CD4-positive, alpha-beta T cell treated with Interleukin-2 at 100 ng/mL for 4 hours (primary cell): ENCODE measurements at regions not wholly inside any gene's neighbourhood (a gene's known extent, or its start where the extent isn't known, plus 50 kb on each side); places are given as distances from the start of the nearest gene placed in this dataset.
A peak's percentile ranks its signal among the peaks of the same experiment; 100 is the strongest.
"Not testable (repeated sequence)": the region's sequence is repeated elsewhere in the genome, so short reads cannot be mapped to it uniquely, and the experiment has no call there.

Source experiments
- DNase-seq: peaks from one replicate; pipeline ENCODE4 v3.0.0-alpha.2; 2020; ENCODE audit warnings: low spot score

GRCh38 chr17:20735796-20736195, 156.3 kb downstream of the CDRT15L2 start:
- DNase-seq: no peak

GRCh38 chr17:20737636-20738035, 158.1 kb downstream of the CDRT15L2 start:
- not testable (repeated sequence) for DNase-seq

GRCh38 chr17:20771104-20771503, 191.6 kb downstream of the CDRT15L2 start:
- DNase-seq: no peak

- DNase-seq: no peak
Observed at GRCh38 chr17:20774472-20775135, 195.1 kb downstream of the CDRT15L2 start.

DNA sequence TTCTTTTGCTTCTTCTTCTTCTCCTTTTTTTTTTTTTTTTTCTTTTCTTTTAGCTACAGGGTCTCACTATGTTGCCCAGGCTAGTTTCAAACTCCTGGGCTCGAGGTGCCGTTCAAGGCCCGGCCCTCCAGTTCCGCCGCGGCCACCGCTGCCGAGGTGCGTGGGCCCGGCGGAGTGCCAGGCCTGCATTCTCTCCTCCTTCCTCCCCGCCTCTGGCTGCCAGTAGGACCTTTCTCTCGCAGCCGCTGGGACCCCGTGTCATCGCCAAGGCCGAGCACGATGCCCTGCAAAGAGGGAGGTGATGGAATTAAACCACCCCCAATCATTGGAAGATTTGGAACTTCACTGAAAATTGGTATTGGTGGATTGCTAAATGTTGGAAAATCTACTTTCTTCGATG, 195.8 kb downstream of the CDRT15L2 start:
- DNase-seq: no peak

DNA sequence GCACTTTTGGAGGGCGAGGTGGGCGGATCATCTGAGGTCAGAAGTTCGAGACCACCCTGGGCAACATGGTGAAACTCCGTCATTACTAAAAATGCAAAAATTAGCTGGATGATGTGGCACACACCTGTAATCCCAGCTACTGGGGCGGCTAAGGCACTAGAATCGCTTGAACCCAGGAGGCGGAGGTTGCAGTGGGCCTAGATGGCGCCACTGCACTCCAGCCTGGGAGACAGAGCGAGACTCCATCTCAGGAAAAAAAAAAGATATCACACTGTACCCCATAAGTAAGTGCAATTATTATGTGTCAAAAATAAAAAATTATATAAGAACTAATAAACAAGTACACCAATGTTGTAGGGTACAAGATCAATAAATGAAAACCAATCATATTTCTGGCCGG, 200.0 kb downstream of the CDRT15L2 start:
- no peak for DNase-seq

DNA sequence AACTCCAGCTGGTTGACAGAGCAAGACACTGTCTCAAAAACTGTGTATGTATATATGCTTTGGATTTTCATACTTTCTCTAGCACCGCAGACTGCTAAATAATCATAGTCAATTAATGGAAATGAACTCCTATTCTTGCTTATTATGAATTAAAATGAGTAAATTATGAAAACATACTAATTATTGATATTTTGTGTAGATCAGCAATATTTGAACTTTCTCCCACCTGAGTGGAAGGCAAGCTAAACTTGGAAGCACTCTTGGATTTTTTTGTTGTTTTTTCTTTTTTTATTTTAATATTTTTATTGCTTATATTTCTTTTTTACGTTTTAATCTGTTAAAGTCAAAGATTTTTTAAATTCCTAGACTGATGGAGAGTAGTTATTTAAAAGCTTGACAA, 201.7 kb downstream of the CDRT15L2 start:
- no peak for DNase-seq

- not testable (repeated sequence) for DNase-seq
Observed at GRCh38 chr17:20781869-20782268, 202.3 kb downstream of the CDRT15L2 start.

DNA sequence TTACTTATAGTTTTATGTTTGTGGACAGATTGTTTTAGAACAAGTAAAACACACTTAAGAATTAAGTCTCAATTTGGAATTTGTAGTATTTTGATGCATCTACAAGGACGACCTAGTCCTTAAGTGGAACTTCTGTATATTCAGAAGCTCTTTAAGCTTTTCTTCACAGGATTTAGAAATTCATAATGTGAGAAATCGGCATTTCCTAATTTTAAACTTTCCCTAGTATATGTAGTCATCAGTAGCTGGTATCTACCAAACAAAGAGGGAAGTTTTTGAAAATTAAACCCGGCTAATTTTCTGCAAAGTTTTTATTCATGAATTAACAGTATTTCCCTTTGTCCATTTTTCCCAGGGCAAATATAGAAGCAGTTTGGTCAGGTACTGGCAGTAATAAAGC, 203.6 kb downstream of the CDRT15L2 start:
- DNase-seq: no peak

- no peak for DNase-seq
Observed at GRCh38 chr17:20784100-20784665, 204.7 kb downstream of the CDRT15L2 start.

DNA sequence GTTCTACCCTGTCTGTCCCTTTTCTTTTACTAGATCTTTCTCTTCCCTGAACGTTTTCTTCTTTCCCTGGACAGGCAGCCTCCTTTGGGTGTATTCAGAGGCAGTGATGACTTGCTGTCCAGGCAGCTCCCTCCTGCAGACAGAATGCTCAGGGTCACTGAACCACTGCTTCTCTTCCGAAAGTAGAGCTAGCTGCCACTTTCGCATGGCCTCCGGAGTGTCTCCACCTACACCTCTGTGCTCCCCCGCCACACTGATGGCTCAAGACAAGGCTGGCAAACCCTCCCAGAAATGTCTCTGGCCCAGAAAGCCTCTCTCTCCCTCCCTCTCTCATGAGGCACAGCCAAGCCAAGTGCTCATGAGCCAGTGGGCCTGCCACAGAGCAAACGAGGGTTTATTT, 207.8 kb downstream of the CDRT15L2 start:
- no peak for DNase-seq

DNA sequence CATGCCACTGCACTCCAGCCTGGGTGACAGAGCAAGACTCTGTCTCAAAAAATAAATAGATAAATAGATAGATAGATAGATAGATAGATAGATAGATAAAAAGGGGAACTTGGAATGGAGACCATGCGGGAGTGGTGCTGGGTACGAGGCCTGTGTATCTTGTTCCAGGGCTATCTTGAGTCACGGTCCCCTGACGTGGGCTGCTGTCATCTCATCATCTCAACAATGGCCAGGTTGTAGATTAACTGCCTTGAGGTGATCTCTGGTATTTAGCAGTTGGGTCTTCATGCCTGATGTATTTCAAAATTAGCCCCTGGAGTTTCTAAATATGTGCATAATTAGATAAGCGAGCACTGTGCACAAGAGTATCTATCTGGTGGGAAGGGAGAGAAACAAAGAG, 212.1 kb downstream of the CDRT15L2 start:
- no peak for DNase-seq

- not testable (repeated sequence) for DNase-seq
Observed at GRCh38 chr17:20794532-20794931, 215.0 kb downstream of the CDRT15L2 start.

- peak; percentile 15 for DNase-seq
Observed at GRCh38 chr17:20797292-20797691, 217.8 kb downstream of the CDRT15L2 start.

DNA sequence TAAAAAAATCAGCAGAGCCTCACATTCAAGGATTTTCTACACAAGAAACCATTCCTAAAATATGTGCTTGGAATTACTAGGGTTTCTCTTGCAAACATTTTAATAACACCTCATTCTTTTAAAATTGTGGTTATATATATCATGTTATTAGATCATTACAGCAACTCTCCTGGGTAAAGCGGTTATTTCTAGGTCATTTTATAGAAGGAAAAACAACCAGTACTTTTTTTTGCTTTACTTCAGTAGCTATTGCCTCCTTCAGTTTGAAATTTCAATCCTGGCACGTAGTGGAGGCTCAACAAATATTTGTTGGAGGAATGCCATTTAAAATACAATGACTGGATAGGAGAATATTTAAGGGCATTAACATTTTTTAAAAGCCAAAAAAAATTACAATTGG, 220.6 kb downstream of the CDRT15L2 start:
- DNase-seq: no peak

DNA sequence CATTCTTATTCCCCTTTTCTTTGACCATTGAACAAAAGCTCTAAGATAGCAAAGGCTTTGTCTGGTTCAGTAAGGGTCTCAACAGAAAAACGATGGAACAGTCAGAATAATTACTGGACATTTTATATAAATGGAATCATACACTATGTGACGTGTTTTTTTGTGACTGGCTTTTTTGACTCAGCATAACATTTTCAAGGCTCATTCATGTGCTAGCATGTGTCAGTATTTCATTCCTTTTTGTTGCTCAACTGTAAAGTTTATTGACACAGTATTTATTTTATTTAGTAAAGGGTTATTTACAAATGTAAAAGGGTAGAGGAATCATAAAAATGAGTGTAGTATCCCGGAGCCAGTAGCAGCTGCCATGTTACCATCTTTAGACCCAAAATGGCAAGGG, 226.2 kb downstream of the CDRT15L2 start:
- no peak for DNase-seq

DNA sequence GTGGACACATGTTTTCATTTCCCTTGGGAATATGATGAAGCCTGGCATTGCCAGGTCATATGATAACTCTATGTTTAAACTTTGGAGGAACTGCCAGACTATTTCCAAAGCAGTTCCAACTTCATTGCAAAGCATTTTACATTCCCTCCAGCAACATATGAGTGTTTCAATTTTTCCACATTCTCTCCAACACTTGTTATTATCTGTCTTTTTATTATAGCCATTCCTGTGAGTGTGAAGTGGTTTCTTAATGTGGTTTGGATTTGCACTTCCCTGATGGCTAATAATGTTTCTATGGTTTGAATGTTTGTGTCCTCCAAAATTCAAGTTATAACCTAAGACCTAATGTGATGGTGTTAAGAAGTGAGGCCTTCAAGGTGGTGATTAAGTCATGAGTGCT, 228.0 kb downstream of the CDRT15L2 start:
- DNase-seq: not testable (repeated sequence)

DNA sequence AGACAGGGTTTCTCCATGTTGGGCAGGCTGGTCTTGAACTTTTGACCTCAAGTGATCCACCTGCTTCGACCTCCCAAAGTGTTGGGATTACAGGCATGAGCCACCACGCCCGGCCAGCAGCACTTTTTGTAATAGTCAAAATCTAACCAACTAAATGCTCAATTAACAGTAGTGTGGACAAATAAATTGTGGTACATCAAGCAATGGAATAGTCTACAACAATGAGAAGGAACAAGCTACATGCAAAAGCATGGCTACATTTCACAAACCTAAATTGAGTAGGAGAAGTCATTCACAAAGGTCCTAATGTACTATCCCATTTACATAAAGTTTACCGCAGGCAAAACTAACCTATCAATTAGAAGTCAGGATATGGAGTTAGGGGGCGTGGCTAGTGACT, 227.4 kb downstream of the USP22 start:
- not testable (repeated sequence) for DNase-seq

GRCh38 chr17:20823905-20824304, 218.9 kb downstream of the USP22 start:
- no peak for DNase-seq

DNA sequence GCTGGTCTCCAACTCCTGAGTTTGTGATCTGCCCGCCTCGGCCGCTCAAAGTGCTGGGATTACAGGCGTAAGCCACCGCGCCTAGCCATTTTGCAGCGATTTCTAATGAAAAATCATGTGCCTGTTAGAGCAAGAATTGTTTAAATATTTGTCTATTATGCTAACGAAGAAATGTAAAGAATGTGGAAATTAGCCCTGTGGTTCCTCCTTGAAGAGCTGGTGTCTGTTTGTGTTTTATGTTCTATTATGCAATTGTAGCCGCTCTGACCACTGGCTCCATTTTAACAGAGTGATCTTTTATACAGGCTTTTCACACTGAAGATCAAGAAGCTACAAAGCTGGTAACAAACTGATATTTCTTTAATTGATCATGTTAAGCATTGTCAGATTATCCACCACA, 217.3 kb downstream of the USP22 start:
- DNase-seq: no peak

DNA sequence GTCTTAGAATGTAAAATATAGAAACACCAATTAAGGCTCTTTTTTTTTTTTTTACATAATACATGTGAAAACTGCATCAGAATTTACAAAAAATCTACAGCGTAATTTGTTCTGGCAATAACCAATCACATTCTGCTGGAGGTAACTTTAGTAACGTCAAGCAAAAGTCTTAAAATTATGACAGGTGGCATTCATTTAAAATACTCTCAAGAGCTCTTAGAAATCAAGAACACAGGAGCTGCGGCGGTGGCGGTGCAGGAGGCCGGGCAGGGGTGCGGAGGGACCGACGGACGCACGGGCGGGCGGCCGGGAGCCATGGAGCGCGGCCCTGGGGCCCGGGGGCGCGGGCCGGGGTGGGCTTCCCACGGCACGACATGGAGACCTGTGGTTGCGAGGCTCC, 202.4 kb downstream of the USP22 start:
- not testable (repeated sequence) for DNase-seq

- not testable (repeated sequence) for DNase-seq
Observed at GRCh38 chr17:20840987-20841865, 201.6 kb downstream of the USP22 start.

DNA sequence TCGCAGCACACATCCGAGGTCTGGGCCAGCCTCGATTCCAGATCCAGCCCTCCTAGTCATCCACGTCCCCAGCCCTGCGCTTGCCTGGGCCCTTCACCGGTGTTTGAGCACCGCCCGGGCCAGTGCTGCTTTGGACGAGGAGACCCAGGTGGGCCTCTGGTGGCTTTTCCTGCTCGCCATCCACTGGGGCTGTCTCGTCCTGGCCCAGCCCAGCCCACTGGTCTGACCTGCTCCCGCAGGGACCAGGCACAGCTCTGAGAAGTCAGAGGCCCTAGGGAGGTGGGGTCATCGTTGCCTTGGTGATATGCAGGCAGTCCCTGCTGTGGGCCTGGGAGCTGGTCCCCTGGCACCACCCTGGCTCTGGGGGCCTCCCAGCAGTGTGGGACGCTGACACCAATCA, 200.8 kb downstream of the USP22 start:
- DNase-seq: not testable (repeated sequence)
